Endothelial cell of umbilical vein (primary cell): ENCODE measurements at regions not wholly inside any gene's neighbourhood (a gene's known extent, or its start where the extent isn't known, plus 50 kb on each side); places are given as distances from the start of the nearest gene placed in this dataset.

Experiments used
- BruUV-seq: library from RNA; stranded (reverse); fragments of 400-500 nt; replicated peaks from 2 replicates; lab custom pipeline; 2021; lab: Mats Ljungman, UMichigan
- CTCF ChIA-PET: fragments of 300-600, 350-600 bp; sonication (Branson Sonifier 250); formaldehyde crosslinking; loops from one replicate; lab custom pipeline; 2021; ENCODE audit warnings: antibody characterized with exemption, inconsistent platforms; lab: Charles Lee
- POLR2A ChIA-PET: fragments of 300-600, 350-600 bp; sonication (Branson Sonifier 250); formaldehyde crosslinking; loops from one replicate; lab custom pipeline; 2021; ENCODE audit warnings: antibody characterized with exemption, inconsistent platforms; lab: Charles Lee
- DNase-seq: peaks from one replicate; pipeline ENCODE4 v3.0.0-alpha.2; 2011; ENCODE audit warnings: low read depth, low spot score
- FAIRE-seq: peaks from 2 replicates; lab custom pipeline; 2011; peaks lifted over from hg19 to GRCh38; lab: Jason Lieb, UNC
- H2AFZ ChIP-seq: 2 replicates; pipeline ENCODE4 v1.6.0; 2012; ENCODE audit warnings: low read depth, low read length, control low read depth, inconsistent platforms
- H3K27ac ChIP-seq: 2 replicates; pipeline ENCODE4 v1.5.1; 2011; ENCODE audit warnings: low read depth, mild to moderate bottlenecking, control low read depth, low read length, moderate library complexity; ENCODE audit not compliant: insufficient read depth
- H3K27me3 ChIP-seq, 2 experiments: 2 replicates each; pipeline versions ENCODE4 v1.6.0 to v1.6.1; 2011; ENCODE audit warnings: low read length in 2 of 2, mixed read lengths in 1 of 2; ENCODE audit not compliant: control insufficient read depth in 2 of 2, insufficient read depth in 2 of 2
- H3K36me3 ChIP-seq, 2 experiments: 2 replicates in 1 of 2; 3 replicates in 1 of 2; pipeline ENCODE4 v1.5.1; 2011; ENCODE audit warnings: low read length in 2 of 2, mild to moderate bottlenecking in 1 of 2, moderate library complexity in 1 of 2; ENCODE audit not compliant: control insufficient read depth in 2 of 2, insufficient read depth in 2 of 2; ENCODE audit errors: extremely low read depth in 1 of 2
- H3K4me1 ChIP-seq: 3 replicates; pipeline ENCODE4 v1.5.1; 2011; ENCODE audit warnings: mild to moderate bottlenecking, low read length; ENCODE audit not compliant: control insufficient read depth, insufficient read depth; ENCODE audit errors: extremely low read depth
- H3K4me2 ChIP-seq: 2 replicates; pipeline ENCODE4 v1.6.1; 2011; ENCODE audit warnings: low read length, control low read depth, mixed read lengths; ENCODE audit not compliant: insufficient read depth
- H3K4me3 ChIP-seq, 3 experiments: fragments of 200-600 bp in 1 of 3; sonication (generic), shearing (Covaris generic) in 1 of 3; replicated peaks in 1 of 3; 2 replicates each; pipeline ENCODE4 v1.5.1; 2011 to 2016; ENCODE audit warnings: control low read depth in 3 of 3, low read length in 3 of 3, mild to moderate bottlenecking in 2 of 3, inconsistent platforms in 1 of 3, low read depth in 1 of 3, moderate library complexity in 1 of 3; ENCODE audit not compliant: insufficient read depth in 1 of 3
- H3K79me2 ChIP-seq: 2 replicates; pipeline ENCODE4 v1.6.0; 2012; ENCODE audit warnings: low read length, inconsistent platforms; ENCODE audit not compliant: control insufficient read depth, insufficient read depth
- H3K9ac ChIP-seq: replicated peaks from 2 replicates; pipeline ENCODE3; 2011; ENCODE audit warnings: low read length, control low read depth; ENCODE audit not compliant: insufficient read depth; ENCODE audit errors: extremely low read depth
- H3K9me1 ChIP-seq: replicated peaks from 3 replicates; pipeline ENCODE4 v1.6.0; 2011; ENCODE audit warnings: mild to moderate bottlenecking, low read length; ENCODE audit not compliant: control insufficient read depth, insufficient read depth; ENCODE audit errors: extremely low read depth
- H3K9me3 ChIP-seq: replicated peaks from 2 replicates; pipeline ENCODE4 v1.5.1; 2012; ENCODE audit warnings: low read length, inconsistent platforms; ENCODE audit not compliant: control insufficient read depth, insufficient read depth
- H4K20me1 ChIP-seq: replicated peaks from 2 replicates; pipeline ENCODE3; 2011; ENCODE audit warnings: mild to moderate bottlenecking, low read length; ENCODE audit not compliant: control insufficient read depth, insufficient read depth; ENCODE audit errors: extremely low read depth
- CTCF ChIP-seq, 2 donors: IDR thresholded peaks; 1 replicate in 1 of 2; 2 replicates in 1 of 2; pipeline ENCODE4 v1.5.1; 2011; ENCODE audit warnings: low read length in 2 of 2, mild to moderate bottlenecking in 2 of 2, moderate library complexity in 2 of 2, control low read depth in 1 of 2, inconsistent platforms in 1 of 2, low read depth in 1 of 2; ENCODE audit not compliant: insufficient read depth in 1 of 2; ENCODE audit errors: extremely low read depth in 1 of 2
- EZH2 ChIP-seq: IDR thresholded peaks from 2 replicates; pipeline ENCODE4 v1.6.1; 2012; ENCODE audit warnings: borderline replicate concordance, low read depth, mild to moderate bottlenecking, moderate library complexity, low read length, inconsistent platforms; ENCODE audit not compliant: severe bottlenecking
- FOS ChIP-seq: IDR thresholded peaks from 2 replicates; pipeline ENCODE4 v1.6.1; 2011; ENCODE audit warnings: mild to moderate bottlenecking, low read length, moderate library complexity, borderline replicate concordance; ENCODE audit not compliant: insufficient read depth
- GATA2 ChIP-seq: IDR thresholded peaks from 2 replicates; pipeline ENCODE4 v1.7.0; 2011; ENCODE audit warnings: low read depth, mild to moderate bottlenecking, moderate library complexity, mixed read lengths, low read length; ENCODE audit not compliant: insufficient read length, insufficient read depth
- JUN ChIP-seq: IDR thresholded peaks from 2 replicates; pipeline ENCODE4 v1.6.1; 2011; ENCODE audit warnings: borderline replicate concordance, low read depth; ENCODE audit not compliant: insufficient read length, insufficient read depth
- MAX ChIP-seq: IDR thresholded peaks from 2 replicates; pipeline ENCODE4 v1.6.1; 2011; ENCODE audit not compliant: insufficient read depth, insufficient read length
- MYC ChIP-seq: IDR thresholded peaks from one replicate; pipeline ENCODE4 v1.6.1; 2011; ENCODE audit warnings: mild to moderate bottlenecking, low read depth, low read length
- POLR2A ChIP-seq: IDR thresholded peaks from 2 replicates; pipeline ENCODE4 v1.6.1; 2012; ENCODE audit warnings: low read depth, mild to moderate bottlenecking, control low read depth, low read length
- POLR2AphosphoS5 ChIP-seq: IDR thresholded peaks from 2 replicates; pipeline ENCODE4 v1.6.1; 2012; ENCODE audit warnings: low read depth, mild to moderate bottlenecking, control low read depth, low read length, moderate library complexity; ENCODE audit not compliant: insufficient read depth
- dilution Hi-C: fragments of 300-500 bp; cut with MboI; formaldehyde crosslinking; loops from one replicate; pipeline ENCODE4 v1.15.0; 2019; ENCODE audit warnings: low sequenced_read_pairs; ENCODE audit not compliant: extremely low pct_ligation_motif_present
- intact Hi-C: fragments of 100-400 bp; cut with micrococcal nuclease; formaldehyde crosslinking; loops from one replicate; pipeline ENCODE4 v1.10.0; 2022

DNA sequence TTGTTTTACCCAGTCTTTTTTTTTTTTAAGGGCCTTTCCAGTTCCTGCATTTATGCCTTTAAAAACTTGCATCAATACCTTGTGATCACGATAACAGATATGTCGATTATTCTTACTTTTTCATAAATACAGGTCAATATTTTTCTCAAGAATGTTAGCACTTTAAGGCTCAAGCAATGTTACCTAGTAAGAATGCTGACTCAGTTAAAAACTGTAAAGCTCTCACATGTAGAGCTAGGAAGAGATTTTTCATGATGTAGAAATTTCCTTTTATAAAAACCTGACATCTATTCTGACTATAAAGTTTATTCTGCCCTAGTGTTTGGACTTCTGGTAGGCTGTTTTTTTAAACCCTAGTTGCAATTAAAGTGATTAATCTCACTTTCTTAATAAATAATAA, 684.0 kb downstream of the ZBBX start:
- Histone ChIP-seq H3K9me1 (no peaks in the 10 kb centered on the region), H3K4me2 (no peak overlapping the region), H4K20me1 (no peaks in the 10 kb centered on the region), H3K4me3 (no peak overlapping the region), H3K9me3 (no peaks in the 10 kb centered on the region), H2AFZ (no peak overlapping the region), H3K79me2 (no peaks in the 10 kb centered on the region), H3K27ac (no peak overlapping the region), H3K4me1 (no peaks in the 10 kb centered on the region), H3K27me3 (no peaks in the 10 kb centered on the region), H3K9ac (no peak overlapping the region), H3K36me3 (no peaks in the 10 kb centered on the region)
- intact Hi-C loops = no loop called here
- POLR2A ChIA-PET = no interaction called here
- CTCF ChIA-PET = no interaction called here
- no TSS peak for BruUV-seq
- TF ChIP-seq CTCF (IDR thresholded peaks at IDR 0.05; ENCODE audit: extremely low read depth in 1 of 2, insufficient read depth in 1 of 2, low read depth in 1 of 2, low read length in 2 of 2) (no peak), FOS (no peak), JUN (no peak), POLR2AphosphoS5 (no peak), EZH2 (no peak), MAX (no peak), POLR2A (no peak), MYC (no peak), GATA2 (no peak)
- DNase-seq (no peak), FAIRE-seq (no peak)
- dilution Hi-C loops = no loop called here
